ENCODE measurements at regions not wholly inside any gene's neighbourhood (a gene's known extent, or its start where the extent isn't known, plus 50 kb on each side); places are given as distances from the start of the nearest gene placed in this dataset.

DNA sequence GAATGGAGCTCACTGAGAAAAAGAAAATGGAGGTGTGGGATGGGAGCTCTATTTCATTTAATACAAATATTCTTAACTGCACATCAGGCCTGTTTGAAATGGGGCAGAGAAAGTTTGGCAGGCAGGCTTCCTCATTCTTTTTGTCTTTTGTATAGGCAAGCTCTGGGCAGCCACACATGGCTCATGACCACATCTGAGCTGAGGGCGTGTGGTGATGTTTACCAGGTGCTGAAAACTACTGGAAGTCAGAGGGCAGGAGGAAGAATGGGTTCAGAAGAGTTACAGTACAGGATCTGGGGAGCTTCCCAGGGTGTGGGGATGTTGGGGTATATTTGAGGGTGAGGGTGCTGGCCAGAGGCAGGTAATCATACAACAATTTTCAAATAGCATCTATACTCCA, 66.3 kb upstream of the NAV2 start:
- H3K9me3 ChIP-seq (replicated peaks; ENCODE audit: control insufficient read depth, insufficient read depth, low read length), result no peaks in the 10 kb centered on the region
- H3K27me3 ChIP-seq (replicated peaks in 1 of 2; ENCODE audit: control insufficient read depth in 2 of 2, insufficient read depth in 2 of 2, low read length in 1 of 2), result peaks cover 0 to 3% of the 10 kb centered on the region in 2 experiments; a peak in 1 of 4 replicates
- H3K36me3 ChIP-seq (ENCODE audit: control insufficient read depth in 2 of 2, insufficient read depth in 2 of 2, low read length in 1 of 2), result no peaks in the 10 kb centered on the region
- no peaks in the 10 kb centered on the region for H4K20me1 ChIP-seq (ENCODE audit: control insufficient read depth, insufficient read depth)
- intact Hi-C loops (cut with micrococcal nuclease; ENCODE audit: unreplicated experiment), result loop anchor here (5.0 to 10.0 kb wide), 2 partner anchors 51 to 72 kb away; no protein-coding TSS in a partner anchor
- ChIA-PET RAD21 (ENCODE audit: unreplicated experiment) (no interaction called here), POLR2A (no interaction called here), SMC1A (ENCODE audit: uncharacterized antibody, unreplicated experiment) (no interaction called here), CTCF (interaction anchor here (0.9 to 1.2 kb wide), 4 partner anchors 10 to 52 kb away, joined by 3 to 4 read pairs (median 3); no protein-coding TSS in a partner anchor)
- H3K79me2 ChIP-seq (ENCODE audit: control insufficient read depth, insufficient read depth, low read length), result no peaks in the 10 kb centered on the region
- no peak overlapping the region for H3K9ac ChIP-seq (ENCODE audit: control insufficient read depth, insufficient read depth, low read length)
- BruUV-seq (replicated peaks), result no TSS peak
- no peak overlapping the region for H3K4me3 ChIP-seq
- no peaks in the 10 kb centered on the region for H3K4me1 ChIP-seq (ENCODE audit: control insufficient read depth, insufficient read depth, low read length)
- in situ Hi-C loops (cut with MboI), result no loop called here
- H3K4me2 ChIP-seq (ENCODE audit: control insufficient read depth, insufficient read depth), result no peak overlapping the region
- ATAC-seq (no peak), DNase-seq (ENCODE audit: low read depth, low spot score) (no peak), FAIRE-seq (no peak)
- no peak overlapping the region for H2AFZ ChIP-seq (ENCODE audit: control insufficient read depth, low read depth, low read length)
- TF ChIP-seq CBX3 (IDR thresholded peaks at IDR 0.05; ENCODE audit: borderline replicate concordance, low read depth), result no peak
- TF ChIP-seq DPF2 (IDR thresholded peaks at IDR 0.05), result no peak
- no peak for TF ChIP-seq ATF2 (IDR thresholded peaks at IDR 0.05; ENCODE audit: low read length)
- no peak for TF ChIP-seq BCL11A (IDR thresholded peaks at IDR 0.05; ENCODE audit: low read depth, low read length)
- no peak for TF ChIP-seq PBX3 (IDR thresholded peaks at IDR 0.05; ENCODE audit: insufficient replicate concordance, low read depth, low read length)
- no peak for TF ChIP-seq ZBED1 (IDR thresholded peaks at IDR 0.05; ENCODE audit: borderline replicate concordance)
- TF ChIP-seq LARP7 (IDR thresholded peaks at IDR 0.05), result no peak
- TF ChIP-seq, protein P1, sequence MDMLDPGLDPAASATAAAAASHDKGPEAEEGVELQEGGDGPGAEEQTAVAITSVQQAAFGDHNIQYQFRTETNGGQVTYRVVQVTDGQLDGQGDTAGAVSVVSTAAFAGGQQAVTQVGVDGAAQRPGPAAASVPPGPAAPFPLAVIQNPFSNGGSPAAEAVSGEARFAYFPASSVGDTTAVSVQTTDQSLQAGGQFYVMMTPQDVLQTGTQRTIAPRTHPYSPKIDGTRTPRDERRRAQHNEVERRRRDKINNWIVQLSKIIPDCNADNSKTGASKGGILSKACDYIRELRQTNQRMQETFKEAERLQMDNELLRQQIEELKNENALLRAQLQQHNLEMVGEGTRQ (IDR thresholded peaks at IDR 0.05; ENCODE audit: borderline replicate concordance, low read depth, low read length), result no peak
- no peak for TF ChIP-seq RAD51 (IDR thresholded peaks at IDR 0.05)
- TF ChIP-seq, protein P2, sequence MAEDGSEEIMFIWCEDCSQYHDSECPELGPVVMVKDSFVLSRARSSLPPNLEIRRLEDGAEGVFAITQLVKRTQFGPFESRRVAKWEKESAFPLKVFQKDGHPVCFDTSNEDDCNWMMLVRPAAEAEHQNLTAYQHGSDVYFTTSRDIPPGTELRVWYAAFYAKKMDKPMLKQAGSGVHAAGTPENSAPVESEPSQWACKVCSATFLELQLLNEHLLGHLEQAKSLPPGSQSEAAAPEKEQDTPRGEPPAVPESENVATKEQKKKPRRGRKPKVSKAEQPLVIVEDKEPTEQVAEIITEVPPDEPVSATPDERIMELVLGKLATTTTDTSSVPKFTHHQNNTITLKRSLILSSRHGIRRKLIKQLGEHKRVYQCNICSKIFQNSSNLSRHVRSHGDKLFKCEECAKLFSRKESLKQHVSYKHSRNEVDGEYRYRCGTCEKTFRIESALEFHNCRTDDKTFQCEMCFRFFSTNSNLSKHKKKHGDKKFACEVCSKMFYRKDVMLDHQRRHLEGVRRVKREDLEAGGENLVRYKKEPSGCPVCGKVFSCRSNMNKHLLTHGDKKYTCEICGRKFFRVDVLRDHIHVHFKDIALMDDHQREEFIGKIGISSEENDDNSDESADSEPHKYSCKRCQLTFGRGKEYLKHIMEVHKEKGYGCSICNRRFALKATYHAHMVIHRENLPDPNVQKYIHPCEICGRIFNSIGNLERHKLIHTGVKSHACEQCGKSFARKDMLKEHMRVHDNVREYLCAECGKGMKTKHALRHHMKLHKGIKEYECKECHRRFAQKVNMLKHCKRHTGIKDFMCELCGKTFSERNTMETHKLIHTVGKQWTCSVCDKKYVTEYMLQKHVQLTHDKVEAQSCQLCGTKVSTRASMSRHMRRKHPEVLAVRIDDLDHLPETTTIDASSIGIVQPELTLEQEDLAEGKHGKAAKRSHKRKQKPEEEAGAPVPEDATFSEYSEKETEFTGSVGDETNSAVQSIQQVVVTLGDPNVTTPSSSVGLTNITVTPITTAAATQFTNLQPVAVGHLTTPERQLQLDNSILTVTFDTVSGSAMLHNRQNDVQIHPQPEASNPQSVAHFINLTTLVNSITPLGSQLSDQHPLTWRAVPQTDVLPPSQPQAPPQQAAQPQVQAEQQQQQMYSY (CRISPR knock-in tag; IDR thresholded peaks at IDR 0.05), result no peak
- no peak for TF ChIP-seq STAT1 (conservative IDR thresholded peaks at IDR 0.05)
- TF ChIP-seq HDAC6 (IDR thresholded peaks at IDR 0.05; ENCODE audit: unreplicated experiment), result no peak
- TF ChIP-seq CHD4 (IDR thresholded peaks at IDR 0.05), result no peak
- H3K27ac ChIP-seq (ENCODE audit: control insufficient read depth, insufficient read depth), result no peak overlapping the region
- WGBS (ENCODE audit: insufficient coverage, insufficient replicate concordance, low lambda C conversion rate, missing lambda C conversion rate), result 0% methylated on average over 1 of the region's 1 CpG

Data from GM12878 (cell line).